Endothelial cell of umbilical vein (primary cell): ENCODE measurements at regions not wholly inside any gene's neighbourhood (a gene's known extent, or its start where the extent isn't known, plus 50 kb on each side); places are given as distances from the start of the nearest gene placed in this dataset.

Source experiments
- CTCF ChIP-seq, 2 donors: IDR thresholded peaks; 1 replicate in 1 of 2; 2 replicates in 1 of 2; pipeline ENCODE4 v1.5.1; 2011; ENCODE audit warnings: low read length in 2 of 2, mild to moderate bottlenecking in 2 of 2, moderate library complexity in 2 of 2, control low read depth in 1 of 2, inconsistent platforms in 1 of 2, low read depth in 1 of 2; ENCODE audit not compliant: insufficient read depth in 1 of 2; ENCODE audit errors: extremely low read depth in 1 of 2
- MAX ChIP-seq: IDR thresholded peaks from 2 replicates; pipeline ENCODE4 v1.6.1; 2011; ENCODE audit not compliant: insufficient read depth, insufficient read length
- POLR2A ChIP-seq: IDR thresholded peaks from 2 replicates; pipeline ENCODE4 v1.6.1; 2012; ENCODE audit warnings: low read depth, mild to moderate bottlenecking, control low read depth, low read length
- POLR2AphosphoS5 ChIP-seq: IDR thresholded peaks from 2 replicates; pipeline ENCODE4 v1.6.1; 2012; ENCODE audit warnings: low read depth, mild to moderate bottlenecking, control low read depth, low read length, moderate library complexity; ENCODE audit not compliant: insufficient read depth

- TF ChIP-seq CTCF (IDR thresholded peaks at IDR 0.05; ENCODE audit: extremely low read depth in 1 of 2, insufficient read depth in 1 of 2, low read depth in 1 of 2, low read length in 2 of 2), result no peak
- TF ChIP-seq POLR2A, result no peak
- no peak for TF ChIP-seq POLR2AphosphoS5
- no peak for TF ChIP-seq MAX
Observed at GRCh38 chr2:160550048-160550447, 56.4 kb upstream of the RBMS1 start.
